A673 (cell line): ENCODE measurements at regions not wholly inside any gene's neighbourhood (a gene's known extent, or its start where the extent isn't known, plus 50 kb on each side); places are given as distances from the start of the nearest gene placed in this dataset.
"Not testable (repeated sequence)": the region's sequence is repeated elsewhere in the genome, so short reads cannot be mapped to it uniquely, and the experiment has no call there.

Source experiments
- BruUV-seq: library from RNA; stranded (reverse); fragments of 400-500 nt; replicated peaks from 2 replicates; lab custom pipeline; 2021; lab: Mats Ljungman, UMichigan
- CTCF ChIA-PET: fragments of 300-600 bp; sonication (Branson Sonifier 250); formaldehyde crosslinking; loops from one replicate; lab custom pipeline; 2022; ENCODE audit warnings: antibody characterized with exemption; lab: Charles Lee
- POLR2A ChIA-PET: fragments of 300-600 bp; sonication (Branson Sonifier 250); formaldehyde crosslinking; loops from one replicate; lab custom pipeline; 2022; ENCODE audit warnings: antibody characterized with exemption; ENCODE audit not compliant: low non-redundant PET; lab: Charles Lee
- DNase-seq: peaks from one replicate; pipeline ENCODE4 v3.0.0-alpha.2; 2015; ENCODE audit warnings: low spot score
- H3K27ac ChIP-seq: fragments of 200-600 bp; sonication (generic); 2 replicates; pipeline ENCODE4 v1.5.1; 2016; ENCODE audit warnings: mixed run types, low read depth, mild to moderate bottlenecking, mixed read lengths, antibody characterized with exemption, low read length; ENCODE audit not compliant: poor library complexity, severe bottlenecking
- H3K27me3 ChIP-seq: fragments of 200-600 bp; sonication (generic); replicated peaks from 2 replicates; pipeline ENCODE4 v1.6.1; 2017; ENCODE audit warnings: mixed run types, low read depth, mild to moderate bottlenecking, mixed read lengths, antibody characterized with exemption, low read length; ENCODE audit not compliant: insufficient read depth, poor library complexity
- H3K36me3 ChIP-seq: fragments of 200-600 bp; sonication (generic); 2 replicates; pipeline ENCODE4 v1.6.1; 2016; ENCODE audit warnings: mixed run types, mild to moderate bottlenecking, mixed read lengths, antibody characterized with exemption, low read length; ENCODE audit not compliant: insufficient read depth, poor library complexity, severe bottlenecking
- H3K4me1 ChIP-seq: fragments of 200-600 bp; sonication (generic); 2 replicates; pipeline ENCODE4 v1.6.1; 2017; ENCODE audit warnings: mixed run types, mild to moderate bottlenecking, mixed read lengths, antibody characterized with exemption, low read length; ENCODE audit not compliant: insufficient read depth, poor library complexity, severe bottlenecking
- H3K4me3 ChIP-seq: fragments of 200-600 bp; sonication (generic); 2 replicates; pipeline ENCODE4 v1.5.1; 2016; ENCODE audit warnings: low read depth, mixed run types, mild to moderate bottlenecking, mixed read lengths, low read length; ENCODE audit not compliant: poor library complexity, severe bottlenecking
- H3K9me3 ChIP-seq: fragments of 200-600 bp; sonication (generic); 2 replicates; pipeline ENCODE4 v1.6.1; 2016; ENCODE audit warnings: mixed run types, low read depth, mild to moderate bottlenecking, mixed read lengths, antibody characterized with exemption, low read length; ENCODE audit not compliant: poor library complexity, severe bottlenecking
- CTCF ChIP-seq: fragments of 300-800, 200-600 bp; sonication (generic); conservative IDR thresholded peaks from 2 replicates; pipeline ENCODE4 v1.5.1; 2017; ENCODE audit warnings: low read depth, mild to moderate bottlenecking, antibody characterized with exemption, low read length, moderate library complexity, mixed read lengths
- EZH2 ChIP-seq: fragments of 200-600 bp; sonication (generic); IDR thresholded peaks from 2 replicates; pipeline ENCODE4 v1.6.1; 2017; ENCODE audit warnings: borderline replicate concordance, low read depth, mild to moderate bottlenecking, mixed read lengths, antibody characterized with exemption, low read length; ENCODE audit not compliant: poor library complexity, severe bottlenecking
- intact Hi-C: fragments of 100-400 bp; cut with micrococcal nuclease; formaldehyde crosslinking; loops from one replicate; pipeline ENCODE4 v1.10.0; 2022; ENCODE audit not compliant: unreplicated experiment

- Histone ChIP-seq H3K36me3 (no peaks in the 10 kb centered on the region), H3K27me3 (no peaks in the 10 kb centered on the region), H3K9me3 (no peaks in the 10 kb centered on the region), H3K27ac (no peak overlapping the region), H3K4me1 (no peaks in the 10 kb centered on the region), H3K4me3 (no peak overlapping the region)
- intact Hi-C loops: no loop called here
- ChIA-PET POLR2A (no interaction called here), CTCF (no interaction called here)
- DNase-seq: no peak
- no peak for TF ChIP-seq CTCF
- no peak for TF ChIP-seq EZH2
- no TSS peak for BruUV-seq
These were observed 377.1 kb downstream of the CDH19 start for GRCh38 chr18:66226782-66227181.

- H3K27ac ChIP-seq, BruUV-seq, H3K36me3 ChIP-seq, CTCF ChIA-PET, H3K4me3 ChIP-seq, H3K4me1 ChIP-seq, POLR2A ChIA-PET, H3K9me3 ChIP-seq, intact Hi-C loops, H3K27me3 ChIP-seq, DNase-seq: not testable (repeated sequence)
These were observed 380.6 kb downstream of the CDH19 start for GRCh38 chr18:66223317-66223716.

GRCh38 chr18:66222174-66222573, 381.7 kb downstream of the CDH19 start:
- no peaks in the 10 kb centered on the region for H3K27me3 ChIP-seq
- BruUV-seq: no TSS peak
- no peak for DNase-seq
- TF ChIP-seq EZH2: no peak
- TF ChIP-seq CTCF: no peak
- no peaks in the 10 kb centered on the region for H3K9me3 ChIP-seq
- no peaks in the 10 kb centered on the region for H3K4me1 ChIP-seq
- CTCF ChIA-PET: no interaction called here
- H3K27ac ChIP-seq: no peak overlapping the region
- POLR2A ChIA-PET: no interaction called here
- H3K4me3 ChIP-seq: no peak overlapping the region
- no peaks in the 10 kb centered on the region for H3K36me3 ChIP-seq
- intact Hi-C loops: no loop called here

GRCh38 chr18:66219817-66220216, 384.1 kb downstream of the CDH19 start:
- Histone ChIP-seq H3K27ac (no peak overlapping the region), H3K4me1 (no peaks in the 10 kb centered on the region), H3K27me3 (no peaks in the 10 kb centered on the region), H3K4me3 (no peak overlapping the region), H3K9me3 (no peaks in the 10 kb centered on the region), H3K36me3 (no peaks in the 10 kb centered on the region)
- BruUV-seq: no TSS peak
- CTCF ChIA-PET: no interaction called here
- POLR2A ChIA-PET: no interaction called here
- intact Hi-C loops: no loop called here
- DNase-seq: no peak
- TF ChIP-seq CTCF: no peak
- no peak for TF ChIP-seq EZH2
